ENCODE measurements at regions not wholly inside any gene's neighbourhood (a gene's known extent, or its start where the extent isn't known, plus 50 kb on each side); places are given as distances from the start of the nearest gene placed in this dataset.
A peak's percentile ranks its signal among the peaks of the same experiment; 100 is the strongest.

DNA sequence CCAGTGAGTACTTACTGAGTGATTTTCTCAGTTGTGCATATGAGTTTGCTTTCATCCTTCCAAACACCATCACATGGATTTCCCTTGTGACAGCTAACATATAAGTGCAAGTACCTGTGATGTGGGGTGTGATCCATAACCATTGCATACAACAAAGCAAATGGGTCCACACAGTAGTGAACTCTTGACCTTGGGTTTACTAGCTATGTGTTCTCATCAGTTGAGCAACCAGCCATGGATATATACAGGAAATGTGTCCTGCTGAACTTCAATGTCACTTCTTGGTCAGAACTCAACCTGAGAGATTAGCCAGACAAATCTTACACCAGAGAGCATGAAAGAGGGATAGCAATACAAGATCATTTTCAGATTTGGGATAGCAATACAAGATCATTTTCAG lies 420.9 kb upstream of the KCNH7 start:
- DNase-seq, result no peak

GRCh38 chr2:163255086-163255485 lies 416.5 kb upstream of the KCNH7 start:
- DNase-seq, result no peak

DNA sequence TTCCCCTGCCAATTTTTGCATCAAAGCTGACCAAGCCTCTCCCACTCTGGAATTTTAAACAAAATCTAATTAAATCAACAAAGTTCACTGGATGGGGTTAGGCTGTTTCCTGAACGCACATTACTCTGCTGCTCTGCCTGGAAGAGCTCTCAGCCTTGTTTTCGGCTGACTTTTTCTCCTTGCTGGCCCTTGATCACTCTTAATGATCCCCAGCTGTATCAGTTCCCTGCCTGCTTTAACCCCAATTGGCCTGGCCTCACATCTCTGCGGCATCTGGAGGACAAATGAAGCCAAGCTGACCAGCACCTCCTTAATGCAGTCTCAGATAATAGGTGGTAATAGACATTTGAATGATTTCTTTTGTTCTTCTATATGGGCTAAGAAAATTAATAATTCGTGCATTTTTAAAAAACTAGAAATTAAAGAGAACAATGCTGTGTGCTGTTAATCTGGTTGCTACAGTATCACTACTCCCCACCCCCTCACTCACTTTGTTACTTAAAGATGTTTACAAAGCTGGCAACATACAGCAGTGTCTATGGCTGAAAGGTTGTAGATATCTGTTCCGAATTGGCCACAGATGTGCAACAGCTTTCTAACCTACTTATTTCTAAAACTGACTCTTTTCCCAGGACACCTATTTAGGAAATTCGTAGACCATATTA lies 415.2 kb upstream of the KCNH7 start:
- no peak for DNase-seq

GRCh38 chr2:163252199-163252598 lies 413.6 kb upstream of the KCNH7 start:
- no peak for DNase-seq

DNA sequence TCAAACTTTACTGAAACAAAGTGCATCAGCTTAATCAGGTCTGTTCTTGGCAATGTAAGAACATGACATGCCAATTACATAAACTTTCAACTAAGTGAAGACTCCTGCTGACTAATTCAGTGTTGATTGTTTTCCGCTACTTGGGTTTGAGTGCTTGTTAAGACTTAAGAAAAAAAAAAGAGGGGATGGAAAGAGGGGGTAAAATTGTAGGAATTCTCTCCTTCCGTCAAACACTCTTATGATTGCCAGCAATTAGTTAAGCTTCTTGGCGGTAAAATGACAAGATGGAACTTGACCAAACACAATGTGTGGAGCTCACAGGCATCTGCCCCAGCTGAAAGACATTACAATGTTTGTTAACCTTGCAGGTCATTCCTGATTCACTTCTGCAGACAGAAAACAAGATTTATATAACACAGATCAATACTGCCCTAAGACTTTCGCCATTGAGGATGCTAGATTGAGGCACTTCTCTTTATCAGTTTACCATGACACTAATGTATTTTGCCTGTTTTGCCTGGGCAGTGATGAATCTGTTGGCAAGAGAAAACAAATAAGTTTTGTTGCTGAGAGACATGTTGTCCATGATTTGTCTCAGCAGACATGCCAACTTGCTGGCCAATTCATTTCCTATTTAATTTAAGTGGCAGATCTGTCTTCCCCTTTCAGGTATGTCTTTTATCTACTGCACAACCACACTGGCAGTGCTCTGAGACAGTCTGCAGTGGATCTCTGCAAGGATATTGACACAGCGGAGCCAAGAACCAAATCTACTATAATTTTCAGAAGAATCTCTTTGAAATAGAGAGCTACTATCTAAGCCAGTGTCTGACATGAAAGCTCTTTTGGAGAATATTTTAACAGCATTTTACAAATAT lies 410.0 kb upstream of the KCNH7 start:
- no peak for DNase-seq

DNA sequence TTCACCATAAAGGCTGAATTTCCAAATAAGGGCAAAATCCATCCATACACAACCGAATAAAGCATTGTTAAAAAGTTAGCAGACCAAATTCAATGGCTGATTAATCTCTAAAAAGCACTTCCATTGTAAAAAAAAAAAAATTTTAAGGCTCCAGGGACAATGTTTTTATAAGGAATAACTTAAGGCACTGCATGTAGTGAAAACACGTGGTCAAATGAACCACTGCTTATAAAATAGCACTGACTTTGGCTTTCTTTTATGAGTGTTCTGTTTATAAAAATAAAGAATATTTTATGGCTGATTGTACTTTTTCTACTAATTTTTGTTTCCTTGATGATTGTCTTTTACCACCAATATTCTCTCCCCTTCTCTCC lies 409.3 kb upstream of the KCNH7 start:
- DNase-seq, result no peak

DNA sequence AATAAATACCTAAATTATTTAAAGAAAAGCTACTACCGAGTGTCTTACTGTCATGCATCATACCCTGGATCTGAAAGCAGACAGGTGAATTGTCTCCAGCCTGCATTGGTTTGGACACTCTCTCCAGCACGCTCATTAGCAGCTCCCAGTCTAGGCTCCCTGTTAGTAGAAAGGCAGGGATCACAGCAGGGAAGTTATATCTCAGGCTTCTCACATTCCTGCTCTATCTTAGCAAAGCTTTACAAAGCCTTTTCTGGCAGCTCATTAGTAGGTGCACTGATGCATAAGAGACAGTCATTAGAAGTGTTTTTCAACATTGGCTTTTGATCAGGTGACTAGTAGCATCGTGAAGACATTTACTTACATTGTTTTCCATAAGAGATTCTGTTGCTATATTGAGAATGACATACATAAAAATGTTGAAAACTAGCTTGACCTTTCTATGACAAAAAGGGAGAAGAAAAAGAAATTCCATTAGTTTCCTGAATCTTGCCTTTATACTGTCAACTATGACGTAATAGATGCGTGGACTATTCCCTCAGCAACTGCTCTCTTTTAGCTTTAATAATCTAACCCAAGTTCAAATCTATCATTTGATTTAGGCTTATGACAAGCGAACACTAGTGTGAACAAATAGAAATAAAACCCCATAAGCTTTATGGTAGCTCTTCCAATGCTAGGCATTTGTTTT lies 408.7 kb upstream of the KCNH7 start:
- no peak for DNase-seq

GRCh38 chr2:163246135-163246534 lies 407.6 kb upstream of the KCNH7 start:
- no peak for DNase-seq

DNA sequence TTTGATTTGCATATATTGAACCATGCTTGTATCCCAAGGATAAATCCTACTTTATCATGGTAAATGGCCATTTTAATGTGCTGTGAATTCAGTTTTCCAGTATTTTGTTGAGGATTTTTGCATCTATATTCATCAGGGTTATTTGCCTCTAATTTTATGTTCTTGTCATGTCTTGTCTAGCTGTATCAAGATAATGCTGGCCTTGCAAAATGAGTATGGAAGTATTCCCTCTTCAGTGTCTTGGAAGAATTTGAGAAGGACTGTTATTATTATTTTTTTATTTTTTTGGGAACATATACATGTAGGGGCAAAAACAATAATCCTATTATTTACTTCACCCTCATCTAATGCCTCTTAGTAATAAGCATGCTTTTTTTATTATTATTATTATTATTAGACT lies 398.0 kb upstream of the KCNH7 start:
- no peak for DNase-seq

GRCh38 chr2:163231666-163232065 lies 393.1 kb upstream of the KCNH7 start:
- no peak for DNase-seq

GRCh38 chr2:163213661-163214081 lies 375.1 kb upstream of the KCNH7 start:
- no peak for DNase-seq

GRCh38 chr2:163210430-163210918 lies 371.9 kb upstream of the KCNH7 start:
- no peak for DNase-seq

GRCh38 chr2:163207693-163208370 lies 369.3 kb upstream of the KCNH7 start:
- DNase-seq, result no peak

GRCh38 chr2:163205589-163206254 lies 367.2 kb upstream of the KCNH7 start:
- no peak for DNase-seq

GRCh38 chr2:163200741-163201140 lies 362.2 kb upstream of the KCNH7 start:
- no peak for DNase-seq

DNA sequence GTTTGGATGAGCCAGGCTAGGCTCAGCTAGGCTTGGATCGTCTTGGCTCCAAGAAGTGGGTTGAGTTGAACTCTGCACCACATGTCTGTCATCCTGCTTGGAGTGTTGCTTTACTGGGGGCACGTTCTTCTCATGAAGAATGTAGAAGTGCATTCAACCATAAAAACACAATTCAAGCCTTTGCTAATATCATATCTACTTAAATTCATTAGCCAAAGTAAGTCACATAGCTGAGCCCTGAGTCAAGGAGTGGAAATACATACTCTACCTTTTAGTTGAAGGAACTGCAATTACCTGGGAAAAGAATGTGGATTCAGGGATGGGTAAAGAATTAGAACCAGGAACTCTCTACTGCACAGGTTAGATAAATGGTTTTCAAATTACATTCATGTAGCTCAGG lies 360.4 kb upstream of the KCNH7 start:
- no peak for DNase-seq

- no peak for DNase-seq
Observed at GRCh38 chr2:163198007-163198406, 359.4 kb upstream of the KCNH7 start.

DNA sequence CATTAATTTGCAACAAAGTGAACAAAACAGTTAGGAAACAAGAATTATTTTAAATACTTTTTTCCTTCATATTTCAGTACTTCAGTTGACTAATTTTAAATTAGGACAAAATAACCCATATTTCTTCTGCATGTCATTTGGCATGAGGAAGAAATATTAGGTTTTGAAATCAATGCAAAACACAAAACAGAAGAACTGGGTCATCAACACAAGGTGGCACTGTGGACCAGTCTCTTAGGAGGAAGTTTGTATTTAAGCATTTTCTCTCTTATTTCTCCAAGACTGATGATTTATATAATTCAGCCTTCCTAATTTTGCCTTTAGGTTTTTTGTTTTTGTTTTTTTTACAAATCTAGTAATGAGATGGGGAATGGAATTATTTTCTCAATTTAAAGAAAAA lies 352.8 kb upstream of the KCNH7 start:
- DNase-seq, result peak; percentile 75

GRCh38 chr2:163187995-163188655 lies 349.6 kb upstream of the KCNH7 start:
- peak; percentile 47 for DNase-seq

DNA sequence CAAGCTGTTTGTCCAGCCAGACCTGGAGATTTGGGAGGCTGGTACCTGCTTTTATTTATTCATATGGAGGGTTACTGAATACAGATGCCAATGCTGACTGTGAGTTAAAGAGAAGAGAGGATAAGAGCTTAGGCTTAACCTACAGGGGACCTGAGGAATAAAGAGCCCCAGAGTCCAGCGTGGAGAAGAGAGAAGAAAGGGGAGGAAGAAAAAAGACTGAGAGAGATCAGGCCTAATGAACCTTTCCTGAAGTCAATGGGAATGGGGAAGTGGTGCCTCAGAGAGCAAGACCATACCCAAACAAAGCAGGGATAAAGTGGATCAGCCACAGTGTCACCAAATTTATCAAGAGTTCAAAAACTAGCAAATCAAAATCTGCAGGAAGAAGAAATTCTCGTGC lies 348.6 kb upstream of the KCNH7 start:
- no peak for DNase-seq

DNA sequence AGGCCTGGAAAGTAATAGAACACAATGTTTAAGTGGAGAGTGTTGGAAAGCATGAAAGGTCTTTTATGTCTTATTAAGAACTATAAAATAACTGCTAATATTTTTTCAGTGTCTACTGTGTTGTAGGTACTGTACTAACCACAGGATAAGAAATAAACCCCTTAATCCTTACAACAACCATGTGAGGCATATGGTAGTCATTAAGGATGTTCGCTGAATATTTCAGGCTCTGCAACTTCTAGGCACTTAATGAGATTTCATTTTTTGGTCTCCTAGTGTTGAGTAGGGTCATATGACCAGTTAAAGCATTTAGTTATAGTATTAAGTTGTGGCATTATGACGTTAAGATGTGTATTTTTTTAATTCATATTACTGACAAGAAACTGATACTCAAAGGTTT lies 346.6 kb upstream of the KCNH7 start:
- DNase-seq, result no peak

Data from dermis blood vessel endothelial cell (primary cell).